Motor neuron (in vitro differentiated cells): ENCODE measurements at regions not wholly inside any gene's neighbourhood (a gene's known extent, or its start where the extent isn't known, plus 50 kb on each side); places are given as distances from the start of the nearest gene placed in this dataset.
"Not testable (repeated sequence)": the region's sequence is repeated elsewhere in the genome, so short reads cannot be mapped to it uniquely, and the experiment has no call there.

Source experiments
- ATAC-seq, 8 experiments: fragments of 200-7000 bp; cut with Tn5 transposase; replicated peaks in 6 of 8; 2 replicates each; pipeline ENCODE4 v1.8.0; 2021; ENCODE audit warnings: mild to moderate bottlenecking in 8 of 8, moderate library complexity in 8 of 8
- H3K27ac ChIP-seq, 2 donors: fragments of 250-450 bp; sonication (Bioruptor Pico); 2 replicates each; pipeline ENCODE4 v1.9.0; 2021; ENCODE audit warnings: antibody characterized with exemption in 2 of 2, mild to moderate bottlenecking in 2 of 2, moderate library complexity in 1 of 2
- H3K4me1 ChIP-seq, 2 donors: fragments of 250-450 bp; sonication (Bioruptor Pico); replicated peaks in 1 of 2; 2 replicates each; pipeline ENCODE4 v1.6.1; 2021; ENCODE audit warnings: antibody characterized with exemption in 2 of 2, mild to moderate bottlenecking in 2 of 2, moderate library complexity in 1 of 2
- H3K4me3 ChIP-seq, 5 donors: fragments of 250-450 bp; sonication (Bioruptor Pico); 2 replicates each; pipeline ENCODE4 v1.9.0; 2021; ENCODE audit warnings: antibody characterized with exemption in 5 of 5, mild to moderate bottlenecking in 5 of 5, moderate library complexity in 4 of 5
- WGBS, 10 experiments: fragments of 450-650 bp; shearing (Covaris generic); methylation state at CpG; one replicate each; pipeline ENCODE4 v1.0.0; 2022; 5-methylcytosine and 5-hydroxymethylcytosine counted together
- in situ Hi-C, 9 experiments: fragments of 400-800 bp; cut with MboI; loops; one replicate each; pipeline ENCODE4 v1.15.0; 2021; ENCODE audit warnings: low sequenced_read_pairs in 9 of 9, low pct_unique_long_range_greater_than_20kb in 2 of 9; ENCODE audit not compliant: unreplicated experiment in 9 of 9

- in situ Hi-C loops, result no loop called here
- ATAC-seq, result no peak
- Histone ChIP-seq H3K4me1 (no peaks in the 10 kb centered on the region), H3K4me3 (no peak overlapping the region), H3K27ac (no peak overlapping the region)
- WGBS, 10 experiments, result 20 to 100% (median 78%) methylated on average over 1 to 4 of the region's 4 CpGs; no CpG with 5 or more reads in 2 of the 10 experiments
Measured at GRCh38 chr6:86724695-86725094, 212.6 kb upstream of the HTR1E start.

- ATAC-seq, result no peak
- in situ Hi-C loops, result no loop called here
- no peak overlapping the region for H3K4me3 ChIP-seq
- H3K27ac ChIP-seq, result no peak overlapping the region
- 0 to 100% (median 60%) methylated on average over 1 to 4 of the region's 4 CpGs; no CpG with 5 or more reads in 1 of the 10 experiments for WGBS, 10 experiments
- no peaks in the 10 kb centered on the region for H3K4me1 ChIP-seq
Measured at GRCh38 chr6:86723729-86724128, 213.6 kb upstream of the HTR1E start.

GRCh38 chr6:86723151-86723550 lies 214.2 kb upstream of the HTR1E start:
- H3K4me3 ChIP-seq, result no peak overlapping the region
- no peak for ATAC-seq
- no peak overlapping the region for H3K27ac ChIP-seq
- in situ Hi-C loops, result no loop called here
- WGBS, 10 experiments, result 0 to 95% (median 67%) methylated on average over 2 to 3 of the region's 3 CpGs; no CpG with 5 or more reads in 2 of the 10 experiments
- H3K4me1 ChIP-seq, result no peaks in the 10 kb centered on the region

GRCh38 chr6:86722131-86722530 lies 215.2 kb upstream of the HTR1E start:
- Histone ChIP-seq H3K4me1 (no peaks in the 10 kb centered on the region), H3K4me3 (no peak overlapping the region), H3K27ac (no peak overlapping the region)
- ATAC-seq, result no peak
- in situ Hi-C loops, result no loop called here

- no peak overlapping the region for H3K27ac ChIP-seq
- in situ Hi-C loops, result no loop called here
- no peak overlapping the region for H3K4me3 ChIP-seq
- 0 to 86% (median 42%) methylated on average over 1 to 3 of the region's 3 CpGs; no CpG with 5 or more reads in 1 of the 10 experiments for WGBS, 10 experiments
- H3K4me1 ChIP-seq, result peaks cover 0 to 8% of the 10 kb centered on the region in 2 donors
- no peak for ATAC-seq
Measured at GRCh38 chr6:86715676-86716075, 221.7 kb upstream of the HTR1E start.

GRCh38 chr6:86712039-86712438 lies 225.3 kb upstream of the HTR1E start:
- ATAC-seq, result peak in 7 of 8 experiments; percentile 55 to 88 (median 78)
- Histone ChIP-seq H3K4me3 (no peak overlapping the region), H3K4me1 (peaks cover 0 to 8% of the 10 kb centered on the region in 2 donors), H3K27ac (no peak overlapping the region)
- in situ Hi-C loops, result no loop called here
- 0 to 25% (median 7%) methylated on average over 1 to 2 of the region's 2 CpGs; no CpG with 5 or more reads in 2 of the 10 experiments for WGBS, 10 experiments

GRCh38 chr6:86707545-86708120 lies 229.7 kb upstream of the HTR1E start:
- in situ Hi-C loops, result no loop called here
- H3K27ac ChIP-seq, result no peak overlapping the region
- peaks cover 0 to 8% of the 10 kb centered on the region in 2 donors for H3K4me1 ChIP-seq
- no peak overlapping the region for H3K4me3 ChIP-seq
- 0 to 44% (median 0%) methylated on average over 2 of the region's 2 CpGs; no CpG with 5 or more reads in 4 of the 10 experiments for WGBS, 10 experiments
- ATAC-seq, result no peak

GRCh38 chr6:86706449-86706848 lies 230.9 kb upstream of the HTR1E start:
- no peaks in the 10 kb centered on the region for H3K4me1 ChIP-seq
- peak in 1 of 8 experiments; percentile 35 for ATAC-seq
- in situ Hi-C loops, result no loop called here
- H3K27ac ChIP-seq, result no peak overlapping the region
- no peak overlapping the region for H3K4me3 ChIP-seq
- WGBS, 10 experiments, result 40 to 94% (median 80%) methylated on average over 1 to 3 of the region's 4 CpGs; no CpG with 5 or more reads in 7 of the 10 experiments

- ATAC-seq, H3K4me3 ChIP-seq, H3K4me1 ChIP-seq, H3K27ac ChIP-seq, in situ Hi-C loops: not testable (repeated sequence)
- WGBS, 10 experiments, result 0 to 90% (median 69%) methylated on average over 1 to 4 of the region's 4 CpGs
Measured at GRCh38 chr6:86701228-86701627, 236.1 kb upstream of the HTR1E start.

- no peak overlapping the region for H3K4me3 ChIP-seq
- in situ Hi-C loops, result no loop called here
- ATAC-seq, result peak in 1 of 8 experiments; percentile 26
- 0 to 100% (median 66%) methylated on average over 1 of the region's 1 CpG; no CpG with 5 or more reads in 4 of the 10 experiments for WGBS, 10 experiments
- peaks cover 0 to 19% of the 10 kb centered on the region in 2 donors for H3K4me1 ChIP-seq
- no peak overlapping the region for H3K27ac ChIP-seq
Measured at GRCh38 chr6:86686496-86686895, 250.8 kb upstream of the HTR1E start.

GRCh38 chr6:86685230-86685797 lies 252.0 kb upstream of the HTR1E start:
- in situ Hi-C loops, result no loop called here
- peak in 1 of 8 experiments; percentile 50 for ATAC-seq
- WGBS, 10 experiments, result 6 to 100% (median 72%) methylated on average over 1 to 3 of the region's 3 CpGs; no CpG with 5 or more reads in 1 of the 10 experiments

GRCh38 chr6:86683132-86683908 lies 254.0 kb upstream of the HTR1E start:
- WGBS, 10 experiments, result 0 to 20% (median 13%) methylated on average over 1 of the region's 1 CpG; no CpG with 5 or more reads in 4 of the 10 experiments
- H3K4me1 ChIP-seq, result peaks cover 0 to 19% of the 10 kb centered on the region in 2 donors

More at GRCh38 chr6:86685230-86685797, 252.0 kb upstream of the HTR1E start:
- no peak overlapping the region for H3K4me3 ChIP-seq
- no peak overlapping the region for H3K27ac ChIP-seq
- peaks cover 0 to 19% of the 10 kb centered on the region in 2 donors for H3K4me1 ChIP-seq

GRCh38 chr6:86682297-86682696 lies 255.0 kb upstream of the HTR1E start:
- in situ Hi-C loops, result no loop called here
- peaks cover 0 to 19% of the 10 kb centered on the region in 2 donors for H3K4me1 ChIP-seq
- ATAC-seq, result no peak
- WGBS, 10 experiments, result 60 to 100% (median 80%) methylated on average over 1 of the region's 1 CpG; no CpG with 5 or more reads in 7 of the 10 experiments
- H3K4me3 ChIP-seq, result no peak overlapping the region
- H3K27ac ChIP-seq, result peak overlapping the region in 1 of 2 donors; percentile 92

More at GRCh38 chr6:86683132-86683908, 254.0 kb upstream of the HTR1E start:
- no peak overlapping the region for H3K4me3 ChIP-seq
- in situ Hi-C loops, result no loop called here
- ATAC-seq, result peak in 3 of 8 experiments; percentile 45 to 80 (median 72)
- peak overlapping the region in 1 of 2 donors; percentile 92 for H3K27ac ChIP-seq
